GM12874 (cell line): ENCODE measurements at regions not wholly inside any gene's neighbourhood (a gene's known extent, or its start where the extent isn't known, plus 50 kb on each side); places are given as distances from the start of the nearest gene placed in this dataset.

Experiments
- CTCF ChIP-seq: IDR thresholded peaks from 2 replicates; pipeline ENCODE4 v1.5.1; 2011; ENCODE audit warnings: low read depth, mild to moderate bottlenecking, control low read depth, low read length, moderate library complexity; ENCODE audit not compliant: insufficient read depth

GRCh38 chr4:79535516-79535915 lies 127.5 kb upstream of the GK2 start:
- TF ChIP-seq CTCF = no peak

GRCh38 chr4:79528241-79528706 lies 120.2 kb upstream of the GK2 start:
- no peak for TF ChIP-seq CTCF

GRCh38 chr4:79526641-79527565 lies 118.9 kb upstream of the GK2 start:
- no peak for TF ChIP-seq CTCF

GRCh38 chr4:79516114-79516513 lies 108.1 kb upstream of the GK2 start:
- no peak for TF ChIP-seq CTCF

- no peak for TF ChIP-seq CTCF
These were observed 106.7 kb upstream of the GK2 start for GRCh38 chr4:79514621-79515329.

- TF ChIP-seq CTCF = no peak
These were observed 105.5 kb upstream of the GK2 start for GRCh38 chr4:79513576-79513975.

- no peak for TF ChIP-seq CTCF
These were observed 104.3 kb upstream of the GK2 start for GRCh38 chr4:79512363-79512762.
